ENCODE measurements at regions not wholly inside any gene's neighbourhood (a gene's known extent, or its start where the extent isn't known, plus 50 kb on each side); places are given as distances from the start of the nearest gene placed in this dataset.

GRCh38 chr16:17724242-17724898 lies 253.6 kb upstream of the XYLT1 start:
- no peak overlapping the region for H3K4me3 ChIP-seq (ENCODE audit: low read depth, low read length)
- CTCF ChIA-PET = interaction anchor here (0.9 kb wide), 1 partner anchor 18 kb away, joined by 3 read pairs; no protein-coding TSS in a partner anchor
- TF ChIP-seq CTCF (IDR thresholded peaks at IDR 0.05; ENCODE audit: insufficient read depth, low read depth, low read length) = no peak
- H3K36me3 ChIP-seq (ENCODE audit: control insufficient read depth, insufficient read depth, low read length) = no peaks in the 10 kb centered on the region
- no peaks in the 10 kb centered on the region for H3K27me3 ChIP-seq (ENCODE audit: control insufficient read depth, insufficient read depth, low read length)
- DNase-seq (ENCODE audit: low read depth) = no peak
- POLR2A ChIA-PET = no interaction called here

- CTCF ChIA-PET = no interaction called here
- no peak for TF ChIP-seq CTCF (IDR thresholded peaks at IDR 0.05; ENCODE audit: insufficient read depth, low read depth, low read length)
- H3K36me3 ChIP-seq (ENCODE audit: control insufficient read depth, insufficient read depth, low read length) = no peaks in the 10 kb centered on the region
- POLR2A ChIA-PET = no interaction called here
- no peaks in the 10 kb centered on the region for H3K27me3 ChIP-seq (ENCODE audit: control insufficient read depth, insufficient read depth, low read length)
- DNase-seq (ENCODE audit: low read depth) = no peak
- no peak overlapping the region for H3K4me3 ChIP-seq (ENCODE audit: low read depth, low read length)
These were observed 252.9 kb upstream of the XYLT1 start for GRCh38 chr16:17723531-17724134.

GRCh38 chr16:17718495-17718894 lies 247.7 kb upstream of the XYLT1 start:
- POLR2A ChIA-PET = no interaction called here
- CTCF ChIA-PET = no interaction called here

GRCh38 chr16:17705847-17706246 lies 235.1 kb upstream of the XYLT1 start:
- Histone ChIP-seq H3K4me3 (ENCODE audit: low read depth, low read length) (no peak overlapping the region), H3K36me3 (ENCODE audit: control insufficient read depth, insufficient read depth, low read length) (no peaks in the 10 kb centered on the region), H3K27me3 (ENCODE audit: control insufficient read depth, insufficient read depth, low read length) (no peaks in the 10 kb centered on the region; the same call in 1 of the 2 replicates)
- CTCF ChIA-PET = no interaction called here
- no peak for DNase-seq (ENCODE audit: low read depth)
- TF ChIP-seq CTCF (IDR thresholded peaks at IDR 0.05; ENCODE audit: insufficient read depth, low read depth, low read length) = no peak
- POLR2A ChIA-PET = no interaction called here

More at GRCh38 chr16:17718495-17718894, 247.7 kb upstream of the XYLT1 start:
- H3K36me3 ChIP-seq (ENCODE audit: control insufficient read depth, insufficient read depth, low read length) = no peaks in the 10 kb centered on the region
- no peak overlapping the region for H3K4me3 ChIP-seq (ENCODE audit: low read depth, low read length)
- H3K27me3 ChIP-seq (ENCODE audit: control insufficient read depth, insufficient read depth, low read length) = no peaks in the 10 kb centered on the region
- DNase-seq (ENCODE audit: low read depth) = no peak
- TF ChIP-seq CTCF (IDR thresholded peaks at IDR 0.05; ENCODE audit: insufficient read depth, low read depth, low read length) = no peak

- no peak overlapping the region for H3K4me3 ChIP-seq (ENCODE audit: low read depth, low read length)
- DNase-seq (ENCODE audit: low read depth) = no peak
- no peaks in the 10 kb centered on the region for H3K36me3 ChIP-seq (ENCODE audit: control insufficient read depth, insufficient read depth, low read length)
- POLR2A ChIA-PET = no interaction called here
- CTCF ChIA-PET = interaction anchor here (0.6 kb wide), 1 partner anchor 348 kb away, joined by 3 read pairs; no protein-coding TSS in a partner anchor
- TF ChIP-seq CTCF (IDR thresholded peaks at IDR 0.05; ENCODE audit: insufficient read depth, low read depth, low read length) = no peak
- H3K27me3 ChIP-seq (ENCODE audit: control insufficient read depth, insufficient read depth, low read length) = no peaks in the 10 kb centered on the region
These were observed 225.9 kb upstream of the XYLT1 start for GRCh38 chr16:17696616-17697015.
